ENCODE measurements at regions not wholly inside any gene's neighbourhood (a gene's known extent, or its start where the extent isn't known, plus 50 kb on each side); places are given as distances from the start of the nearest gene placed in this dataset.
"Not testable (repeated sequence)": the region's sequence is repeated elsewhere in the genome, so short reads cannot be mapped to it uniquely, and the experiment has no call there.

- no peak for DNase-seq (ENCODE audit: extremely low spot score)
- ChIA-PET CTCF (interaction anchor here (0.6 to 1.2 kb wide), 9 partner anchors 16 to 1575 kb away, joined by 3 to 5 read pairs (median 4); no protein-coding TSS in a partner anchor), POLR2A (no interaction called here)
- no peak for TF ChIP-seq FOXM1 (IDR thresholded peaks at IDR 0.05; ENCODE audit: borderline replicate concordance)
- TF ChIP-seq SUZ12 (IDR thresholded peaks at IDR 0.05), result no peak
- TF ChIP-seq NFRKB (IDR thresholded peaks at IDR 0.05), result no peak
- no peak for TF ChIP-seq ARNT (IDR thresholded peaks at IDR 0.05)
- TF ChIP-seq LEF1 (IDR thresholded peaks at IDR 0.05; ENCODE audit: borderline replicate concordance), result no peak
These were observed 51.5 kb upstream of the ITGB1 start for GRCh38 chr10:33009244-33010131.

GRCh38 chr10:33008499-33009243 lies 50.6 kb upstream of the ITGB1 start:
- TF ChIP-seq PKNOX1 (IDR thresholded peaks at IDR 0.05), result 0 out of 2 replicates have a peak, but pooled peaks have one; percentile 5
- TF ChIP-seq HDGF (IDR thresholded peaks at IDR 0.05; ENCODE audit: borderline replicate concordance), result no peak
- ChIA-PET CTCF (interaction anchor here (0.6 to 1.2 kb wide), 10 partner anchors 17 to 1576 kb away, joined by 3 to 6 read pairs (median 4); no protein-coding TSS in a partner anchor), POLR2A (no interaction called here)
- DNase-seq (ENCODE audit: extremely low spot score), result peak; percentile 43

GRCh38 chr10:33007731-33008381 lies 49.8 kb upstream of the ITGB1 start:
- POLR2A ChIA-PET, result not testable (repeated sequence)

More at GRCh38 chr10:33007731-33008381, 49.8 kb upstream of the ITGB1 start:
- DNase-seq (ENCODE audit: extremely low spot score); CTCF ChIA-PET: not testable (repeated sequence)
